HEK293 (cell line): ENCODE measurements at regions not wholly inside any gene's neighbourhood (a gene's known extent, or its start where the extent isn't known, plus 50 kb on each side); places are given as distances from the start of the nearest gene placed in this dataset.

Experiments used
- BCL11B ChIP-seq: fragments of 450-650 bp; formaldehyde crosslinking; IDR thresholded peaks from 2 replicates; pipeline ENCODE4 v1.5.1; 2016; ENCODE audit warnings: low read depth, missing biosample characterization, missing genetic modification characterization
- CTCF ChIP-seq: fragments of 450-650 bp; formaldehyde crosslinking; IDR thresholded peaks from 2 replicates; pipeline ENCODE4 v1.5.1; 2016; ENCODE audit warnings: missing biosample characterization, missing genetic modification characterization
- GLIS1 ChIP-seq: fragments of 450-650 bp; formaldehyde crosslinking; IDR thresholded peaks from 2 replicates; pipeline ENCODE4 v1.5.1; 2016; ENCODE audit warnings: missing biosample characterization, missing genetic modification characterization
- REPIN1 ChIP-seq: fragments of 450-650 bp; formaldehyde crosslinking; IDR thresholded peaks from 2 replicates; pipeline ENCODE4 v1.5.1; 2017; ENCODE audit warnings: missing biosample characterization, missing genetic modification characterization, low read depth
- SP2 ChIP-seq: fragments of 450-650 bp; formaldehyde crosslinking; IDR thresholded peaks from 2 replicates; pipeline ENCODE4 v1.5.1; 2016; ENCODE audit warnings: missing biosample characterization, missing genetic modification characterization
- ZNF155 ChIP-seq: fragments of 450-650 bp; formaldehyde crosslinking; IDR thresholded peaks from 2 replicates; pipeline ENCODE4 v1.5.1; 2016; ENCODE audit warnings: missing biosample characterization, missing genetic modification characterization
- ZNF23 ChIP-seq: fragments of 450-650 bp; formaldehyde crosslinking; IDR thresholded peaks from 2 replicates; pipeline ENCODE4 v1.5.1; 2016; ENCODE audit warnings: missing biosample characterization, missing genetic modification characterization, borderline replicate concordance
- ZNF274 ChIP-seq, 2 experiments: fragments of 200-500 bp in 1 of 2; fragments of 450-650 bp in 1 of 2; sonication (Bioruptor generic) in 1 of 2; formaldehyde crosslinking in 1 of 2; IDR thresholded peaks; 2 replicates each; pipeline versions ENCODE4 v1.5.1 to v1.6.1; 2014 to 2016; ENCODE audit warnings: borderline replicate concordance in 1 of 2, inconsistent platforms in 1 of 2, low read length in 1 of 2, missing biosample characterization in 1 of 2, missing genetic modification characterization in 1 of 2
- ZNF677 ChIP-seq: fragments of 450-650 bp; IDR thresholded peaks from 2 replicates; pipeline ENCODE4 v1.5.0; 2018; ENCODE audit warnings: missing biosample characterization, mild to moderate bottlenecking, missing genetic modification characterization, moderate library complexity
- TF ChIP-seq, protein P1 (sequence below): fragments of 450-650 bp; formaldehyde crosslinking; optimal IDR thresholded peaks from 2 replicates; pipeline ENCODE3; 2016; ENCODE audit warnings: missing biosample characterization, mild to moderate bottlenecking, missing genetic modification characterization

DNA sequence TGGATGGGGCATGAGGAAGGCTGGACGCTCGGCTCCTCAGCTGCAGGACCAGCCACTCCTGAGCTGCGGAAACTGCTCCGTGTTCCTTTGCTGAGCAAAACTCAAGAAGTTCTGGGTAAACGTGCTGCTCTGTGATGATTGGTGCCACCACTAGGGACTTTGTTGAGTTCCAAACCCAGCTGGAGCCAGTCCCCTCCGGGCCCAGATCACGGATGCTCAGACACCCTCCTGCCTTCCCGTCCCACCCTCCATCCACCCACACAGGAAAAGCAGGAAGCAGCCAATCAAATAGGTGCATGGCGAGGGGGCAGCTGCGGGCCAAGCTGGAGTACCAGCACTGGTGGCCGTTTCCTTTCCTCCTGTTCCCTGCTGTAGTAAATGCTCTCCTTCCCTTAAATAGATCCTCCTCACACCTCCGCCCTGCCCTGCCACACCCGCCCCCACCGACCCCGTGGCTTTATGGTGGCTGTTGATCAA is 68.0 kb downstream of the ADRA2C start:
- no peak for TF ChIP-seq GLIS1 (tag by site-specific recombination)
- TF ChIP-seq ZNF274 (IDR thresholded peaks at IDR 0.05; ENCODE audit: low read length) = no peak
- no peak for TF ChIP-seq ZNF274 (tag by site-specific recombination; IDR thresholded peaks at IDR 0.05; ENCODE audit: borderline replicate concordance)
- no peak for TF ChIP-seq SP2 (tag by site-specific recombination)
- no peak for TF ChIP-seq ZNF677 (tag by site-specific recombination)
- no peak for TF ChIP-seq CTCF (tag by site-specific recombination)
- TF ChIP-seq, protein P1, sequence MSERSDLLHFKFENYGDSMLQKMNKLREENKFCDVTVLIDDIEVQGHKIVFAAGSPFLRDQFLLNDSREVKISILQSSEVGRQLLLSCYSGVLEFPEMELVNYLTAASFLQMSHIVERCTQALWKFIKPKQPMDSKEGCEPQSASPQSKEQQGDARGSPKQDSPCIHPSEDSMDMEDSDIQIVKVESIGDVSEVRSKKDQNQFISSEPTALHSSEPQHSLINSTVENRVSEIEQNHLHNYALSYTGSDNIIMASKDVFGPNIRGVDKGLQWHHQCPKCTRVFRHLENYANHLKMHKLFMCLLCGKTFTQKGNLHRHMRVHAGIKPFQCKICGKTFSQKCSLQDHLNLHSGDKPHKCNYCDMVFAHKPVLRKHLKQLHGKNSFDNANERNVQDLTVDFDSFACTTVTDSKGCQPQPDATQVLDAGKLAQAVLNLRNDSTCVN (tag by site-specific recombination) = no peak
- no peak for TF ChIP-seq REPIN1 (tag by site-specific recombination)
- no peak for TF ChIP-seq BCL11B (tag by site-specific recombination)
- TF ChIP-seq ZNF23 (tag by site-specific recombination) = no peak
- no peak for TF ChIP-seq ZNF155
